ENCODE measurements at regions not wholly inside any gene's neighbourhood (a gene's known extent, or its start where the extent isn't known, plus 50 kb on each side); places are given as distances from the start of the nearest gene placed in this dataset.

DNA sequence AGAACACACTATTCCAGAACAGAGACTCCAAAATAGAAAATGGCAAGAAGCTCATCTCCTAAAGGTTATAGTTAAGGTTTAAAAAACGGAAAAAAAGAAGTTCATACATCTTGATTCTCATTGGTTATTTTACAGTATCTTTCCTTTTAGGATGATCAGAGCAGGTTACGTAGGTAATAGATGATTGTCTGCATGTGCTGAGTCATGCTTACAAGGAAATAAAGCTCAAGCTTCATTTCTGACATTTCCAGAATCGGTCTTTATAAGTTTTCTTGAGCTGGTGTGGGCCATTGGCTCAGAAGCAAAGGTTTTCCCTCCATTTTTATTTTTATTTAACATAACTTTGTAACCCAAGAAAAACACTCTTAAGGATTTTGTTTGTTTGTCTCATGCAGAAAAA lies 1030.3 kb upstream of the CDH8 start:
- Histone ChIP-seq H3F3A (ENCODE audit: insufficient read depth, low read length, poor library complexity, severe bottlenecking) (no peaks in the 10 kb centered on the region), H3K27ac (ENCODE audit: low read length) (no peak overlapping the region), H3K27me3 (ENCODE audit: insufficient read depth, low read depth, low read length) (no peaks in the 10 kb centered on the region), H3K9ac (ENCODE audit: low read length) (no peak overlapping the region), H2AFZ (ENCODE audit: low read depth, low read length) (no peak overlapping the region), H3K9me3 (ENCODE audit: low read length) (peaks cover 3% of the 10 kb centered on the region), H4K20me1 (ENCODE audit: insufficient read depth) (no peaks in the 10 kb centered on the region), H3K4me2 (ENCODE audit: low read length) (no peak overlapping the region), H3K4me3 (ENCODE audit: low read length) (no peak overlapping the region), H3K36me3 (ENCODE audit: insufficient read depth, low read length) (no peaks in the 10 kb centered on the region), H3K79me2 (replicated peaks; ENCODE audit: insufficient read depth, low read length) (no peaks in the 10 kb centered on the region), H3K9me2 (ENCODE audit: insufficient read depth, low read length) (no peaks in the 10 kb centered on the region)
- TF ChIP-seq, protein P1, sequence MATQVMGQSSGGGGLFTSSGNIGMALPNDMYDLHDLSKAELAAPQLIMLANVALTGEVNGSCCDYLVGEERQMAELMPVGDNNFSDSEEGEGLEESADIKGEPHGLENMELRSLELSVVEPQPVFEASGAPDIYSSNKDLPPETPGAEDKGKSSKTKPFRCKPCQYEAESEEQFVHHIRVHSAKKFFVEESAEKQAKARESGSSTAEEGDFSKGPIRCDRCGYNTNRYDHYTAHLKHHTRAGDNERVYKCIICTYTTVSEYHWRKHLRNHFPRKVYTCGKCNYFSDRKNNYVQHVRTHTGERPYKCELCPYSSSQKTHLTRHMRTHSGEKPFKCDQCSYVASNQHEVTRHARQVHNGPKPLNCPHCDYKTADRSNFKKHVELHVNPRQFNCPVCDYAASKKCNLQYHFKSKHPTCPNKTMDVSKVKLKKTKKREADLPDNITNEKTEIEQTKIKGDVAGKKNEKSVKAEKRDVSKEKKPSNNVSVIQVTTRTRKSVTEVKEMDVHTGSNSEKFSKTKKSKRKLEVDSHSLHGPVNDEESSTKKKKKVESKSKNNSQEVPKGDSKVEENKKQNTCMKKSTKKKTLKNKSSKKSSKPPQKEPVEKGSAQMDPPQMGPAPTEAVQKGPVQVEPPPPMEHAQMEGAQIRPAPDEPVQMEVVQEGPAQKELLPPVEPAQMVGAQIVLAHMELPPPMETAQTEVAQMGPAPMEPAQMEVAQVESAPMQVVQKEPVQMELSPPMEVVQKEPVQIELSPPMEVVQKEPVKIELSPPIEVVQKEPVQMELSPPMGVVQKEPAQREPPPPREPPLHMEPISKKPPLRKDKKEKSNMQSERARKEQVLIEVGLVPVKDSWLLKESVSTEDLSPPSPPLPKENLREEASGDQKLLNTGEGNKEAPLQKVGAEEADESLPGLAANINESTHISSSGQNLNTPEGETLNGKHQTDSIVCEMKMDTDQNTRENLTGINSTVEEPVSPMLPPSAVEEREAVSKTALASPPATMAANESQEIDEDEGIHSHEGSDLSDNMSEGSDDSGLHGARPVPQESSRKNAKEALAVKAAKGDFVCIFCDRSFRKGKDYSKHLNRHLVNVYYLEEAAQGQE (IDR thresholded peaks at IDR 0.05; ENCODE audit: borderline replicate concordance), result no peak
- TF ChIP-seq MXI1 (conservative IDR thresholded peaks at IDR 0.05; ENCODE audit: poor library complexity, severe bottlenecking) (no peak), EP300 (conservative IDR thresholded peaks at IDR 0.05; ENCODE audit: poor library complexity, severe bottlenecking) (no peak), RAD21 (conservative IDR thresholded peaks at IDR 0.05) (no peak), EZH2 (IDR thresholded peaks at IDR 0.05; ENCODE audit: borderline replicate concordance, insufficient read depth, low read length, poor library complexity, severe bottlenecking) (no peak), SMC3 (conservative IDR thresholded peaks at IDR 0.05; ENCODE audit: poor library complexity) (no peak), POLR2AphosphoS5 (IDR thresholded peaks at IDR 0.05) (no peak), TAF1 (IDR thresholded peaks at IDR 0.05; ENCODE audit: low read depth) (no peak)
- TF ChIP-seq, protein P2, sequence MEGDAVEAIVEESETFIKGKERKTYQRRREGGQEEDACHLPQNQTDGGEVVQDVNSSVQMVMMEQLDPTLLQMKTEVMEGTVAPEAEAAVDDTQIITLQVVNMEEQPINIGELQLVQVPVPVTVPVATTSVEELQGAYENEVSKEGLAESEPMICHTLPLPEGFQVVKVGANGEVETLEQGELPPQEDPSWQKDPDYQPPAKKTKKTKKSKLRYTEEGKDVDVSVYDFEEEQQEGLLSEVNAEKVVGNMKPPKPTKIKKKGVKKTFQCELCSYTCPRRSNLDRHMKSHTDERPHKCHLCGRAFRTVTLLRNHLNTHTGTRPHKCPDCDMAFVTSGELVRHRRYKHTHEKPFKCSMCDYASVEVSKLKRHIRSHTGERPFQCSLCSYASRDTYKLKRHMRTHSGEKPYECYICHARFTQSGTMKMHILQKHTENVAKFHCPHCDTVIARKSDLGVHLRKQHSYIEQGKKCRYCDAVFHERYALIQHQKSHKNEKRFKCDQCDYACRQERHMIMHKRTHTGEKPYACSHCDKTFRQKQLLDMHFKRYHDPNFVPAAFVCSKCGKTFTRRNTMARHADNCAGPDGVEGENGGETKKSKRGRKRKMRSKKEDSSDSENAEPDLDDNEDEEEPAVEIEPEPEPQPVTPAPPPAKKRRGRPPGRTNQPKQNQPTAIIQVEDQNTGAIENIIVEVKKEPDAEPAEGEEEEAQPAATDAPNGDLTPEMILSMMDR (IDR thresholded peaks at IDR 0.05; ENCODE audit: poor library complexity, severe bottlenecking), result no peak

DNA sequence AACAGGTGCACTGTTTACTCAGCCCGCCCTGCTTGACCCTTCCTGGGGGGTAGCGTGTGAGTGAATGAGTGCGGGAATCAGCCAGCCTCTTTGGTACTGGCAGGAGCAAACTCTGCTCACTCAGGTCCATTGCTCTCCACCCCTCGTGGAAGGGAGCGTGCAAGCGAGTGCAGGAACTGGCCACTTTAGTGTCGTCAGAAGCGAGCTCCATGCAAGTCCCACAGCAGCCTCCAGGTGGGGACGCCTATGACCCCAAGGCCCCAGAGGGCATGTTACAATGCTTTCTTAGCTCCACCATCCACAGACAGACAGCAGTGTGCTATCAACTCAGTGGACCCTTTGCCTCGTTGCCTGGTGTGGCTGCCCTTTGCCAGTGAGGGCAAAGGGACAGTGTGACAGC lies 1025.1 kb upstream of the CDH8 start:
- no peak for TF ChIP-seq EP300 (conservative IDR thresholded peaks at IDR 0.05; ENCODE audit: poor library complexity, severe bottlenecking)
- TF ChIP-seq, protein P2 (IDR thresholded peaks at IDR 0.05; ENCODE audit: poor library complexity, severe bottlenecking), result no peak
- TF ChIP-seq SMC3 (conservative IDR thresholded peaks at IDR 0.05; ENCODE audit: poor library complexity), result no peak
- H3K27me3 ChIP-seq (ENCODE audit: insufficient read depth, low read depth, low read length), result no peaks in the 10 kb centered on the region
- H3F3A ChIP-seq (ENCODE audit: insufficient read depth, low read length, poor library complexity, severe bottlenecking), result no peaks in the 10 kb centered on the region
- no peak overlapping the region for H3K27ac ChIP-seq (ENCODE audit: low read length)
- H3K9me2 ChIP-seq (ENCODE audit: insufficient read depth, low read length), result no peaks in the 10 kb centered on the region
- no peaks in the 10 kb centered on the region for H4K20me1 ChIP-seq (ENCODE audit: insufficient read depth)
- H2AFZ ChIP-seq (ENCODE audit: low read depth, low read length), result no peak overlapping the region
- no peaks in the 10 kb centered on the region for H3K9me3 ChIP-seq (ENCODE audit: low read length)
- H3K4me2 ChIP-seq (ENCODE audit: low read length), result no peak overlapping the region
- no peak overlapping the region for H3K4me3 ChIP-seq (ENCODE audit: low read length)
- no peaks in the 10 kb centered on the region for H3K36me3 ChIP-seq (ENCODE audit: insufficient read depth, low read length)
- no peaks in the 10 kb centered on the region for H3K79me2 ChIP-seq (replicated peaks; ENCODE audit: insufficient read depth, low read length)
- no peak overlapping the region for H3K9ac ChIP-seq (ENCODE audit: low read length)
